OCI-LY1 (cell line): ENCODE measurements at regions not wholly inside any gene's neighbourhood (a gene's known extent, or its start where the extent isn't known, plus 50 kb on each side); places are given as distances from the start of the nearest gene placed in this dataset.
"Not testable (repeated sequence)": the region's sequence is repeated elsewhere in the genome, so short reads cannot be mapped to it uniquely, and the experiment has no call there.

Source experiments
- H2AFZ ChIP-seq: fragments of 200-600 bp; sonication (generic), shearing (Covaris generic); 2 replicates; pipeline ENCODE4 v1.6.0; 2014; ENCODE audit warnings: antibody characterized with exemption, mild to moderate bottlenecking, low read length
- H3F3A ChIP-seq: fragments of 200-600 bp; sonication (generic), shearing (Covaris generic); 2 replicates; pipeline ENCODE4 v1.6.0; 2014; ENCODE audit warnings: mild to moderate bottlenecking, antibody characterized with exemption, low read length, moderate library complexity; ENCODE audit not compliant: insufficient read depth
- H3K27ac ChIP-seq: fragments of 200-600 bp; sonication (generic); 2 replicates; pipeline ENCODE4 v1.5.1; 2014; ENCODE audit warnings: low read length, mixed run types, mild to moderate bottlenecking, low read depth; ENCODE audit not compliant: poor library complexity, severe bottlenecking
- H3K27me3 ChIP-seq: fragments of 200-600 bp; sonication (generic); 2 replicates; pipeline ENCODE4 v1.6.0; 2014; ENCODE audit warnings: antibody characterized with exemption, mild to moderate bottlenecking, low read length, moderate library complexity; ENCODE audit not compliant: insufficient read depth
- H3K36me3 ChIP-seq: fragments of 200-600 bp; sonication (generic); 2 replicates; pipeline ENCODE4 v1.6.1; 2014; ENCODE audit warnings: mild to moderate bottlenecking, antibody characterized with exemption, low read length, moderate library complexity, mixed read lengths; ENCODE audit not compliant: insufficient read depth
- H3K4me1 ChIP-seq: fragments of 200-600 bp; sonication (generic); 2 replicates; pipeline ENCODE4 v1.5.1; 2014; ENCODE audit warnings: mild to moderate bottlenecking, low read length, moderate library complexity; ENCODE audit not compliant: insufficient read depth, severe bottlenecking
- H3K4me2 ChIP-seq: fragments of 200-600 bp; sonication (generic), shearing (Covaris generic); 2 replicates; pipeline ENCODE4 v1.6.1; 2014; ENCODE audit warnings: low read length
- H3K4me3 ChIP-seq: fragments of 200-600 bp; sonication (generic); 2 replicates; pipeline ENCODE4 v1.5.1; 2014; ENCODE audit warnings: low read length, low read depth, mild to moderate bottlenecking, mixed read lengths; ENCODE audit not compliant: poor library complexity, severe bottlenecking
- H3K79me2 ChIP-seq: fragments of 200-600 bp; shearing (Covaris generic); 2 replicates; pipeline ENCODE4 v1.6.1; 2016; ENCODE audit warnings: mixed run types, low read length, mixed read lengths; ENCODE audit not compliant: insufficient read depth
- H3K9ac ChIP-seq: fragments of 200-600 bp; sonication (generic), shearing (Covaris generic); 2 replicates; pipeline ENCODE4 v1.6.1; 2014; ENCODE audit warnings: mild to moderate bottlenecking, low read length, mixed read lengths
- H3K9me2 ChIP-seq: fragments of 200-600 bp; sonication (generic), shearing (Covaris generic); 2 replicates; pipeline ENCODE4 v1.6.1; 2014; ENCODE audit warnings: low read depth, mild to moderate bottlenecking, low read length, mixed read lengths
- H3K9me3 ChIP-seq: fragments of 200-600 bp; shearing (Covaris generic); 2 replicates; pipeline ENCODE4 v1.6.1; 2014; ENCODE audit warnings: low read length, mixed read lengths
- H4K20me1 ChIP-seq: fragments of 200-600 bp; sonication (generic), shearing (Covaris generic); 2 replicates; pipeline ENCODE4 v1.6.0; 2016; ENCODE audit warnings: mild to moderate bottlenecking, low read length; ENCODE audit not compliant: insufficient read depth
- EZH2 ChIP-seq: fragments of 200-600 bp; sonication (generic), shearing (Covaris generic); IDR thresholded peaks from 2 replicates; pipeline ENCODE4 v1.8.0; 2017; ENCODE audit warnings: borderline replicate concordance, mixed run types, mild to moderate bottlenecking, antibody characterized with exemption, low read length, moderate library complexity, mixed read lengths
- TF ChIP-seq, protein P1 (sequence below): fragments of 200-600 bp; sonication (generic), shearing (Covaris generic); IDR thresholded peaks from 2 replicates; pipeline ENCODE4 v1.5.1; 2017; ENCODE audit warnings: mild to moderate bottlenecking, antibody characterized with exemption, low read length, moderate library complexity, mixed read lengths

- no peaks in the 10 kb centered on the region for H4K20me1 ChIP-seq
- no peak overlapping the region for H3K4me3 ChIP-seq
- H2AFZ ChIP-seq, result no peak overlapping the region
- TF ChIP-seq, protein P1, sequence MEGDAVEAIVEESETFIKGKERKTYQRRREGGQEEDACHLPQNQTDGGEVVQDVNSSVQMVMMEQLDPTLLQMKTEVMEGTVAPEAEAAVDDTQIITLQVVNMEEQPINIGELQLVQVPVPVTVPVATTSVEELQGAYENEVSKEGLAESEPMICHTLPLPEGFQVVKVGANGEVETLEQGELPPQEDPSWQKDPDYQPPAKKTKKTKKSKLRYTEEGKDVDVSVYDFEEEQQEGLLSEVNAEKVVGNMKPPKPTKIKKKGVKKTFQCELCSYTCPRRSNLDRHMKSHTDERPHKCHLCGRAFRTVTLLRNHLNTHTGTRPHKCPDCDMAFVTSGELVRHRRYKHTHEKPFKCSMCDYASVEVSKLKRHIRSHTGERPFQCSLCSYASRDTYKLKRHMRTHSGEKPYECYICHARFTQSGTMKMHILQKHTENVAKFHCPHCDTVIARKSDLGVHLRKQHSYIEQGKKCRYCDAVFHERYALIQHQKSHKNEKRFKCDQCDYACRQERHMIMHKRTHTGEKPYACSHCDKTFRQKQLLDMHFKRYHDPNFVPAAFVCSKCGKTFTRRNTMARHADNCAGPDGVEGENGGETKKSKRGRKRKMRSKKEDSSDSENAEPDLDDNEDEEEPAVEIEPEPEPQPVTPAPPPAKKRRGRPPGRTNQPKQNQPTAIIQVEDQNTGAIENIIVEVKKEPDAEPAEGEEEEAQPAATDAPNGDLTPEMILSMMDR, result no peak
- no peak for TF ChIP-seq EZH2
- no peaks in the 10 kb centered on the region for H3K36me3 ChIP-seq
- H3K9me2 ChIP-seq, result no peaks in the 10 kb centered on the region
- H3K9ac ChIP-seq, result no peak overlapping the region
- H3K27me3 ChIP-seq, result no peaks in the 10 kb centered on the region
- H3K27ac ChIP-seq, result no peak overlapping the region
- H3K79me2 ChIP-seq, result no peaks in the 10 kb centered on the region
- no peaks in the 10 kb centered on the region for H3K9me3 ChIP-seq
- H3K4me2 ChIP-seq, result no peak overlapping the region
- H3K4me1 ChIP-seq, result no peaks in the 10 kb centered on the region
- H3F3A ChIP-seq, result no peaks in the 10 kb centered on the region
Measured at GRCh38 chr4:91684955-91685354, 618.8 kb upstream of the GRID2 start.

- no peaks in the 10 kb centered on the region for H3K4me1 ChIP-seq
- H2AFZ ChIP-seq, result no peak overlapping the region
- no peaks in the 10 kb centered on the region for H4K20me1 ChIP-seq
- no peaks in the 10 kb centered on the region for H3F3A ChIP-seq
- TF ChIP-seq EZH2, result no peak
- TF ChIP-seq, protein P1, result no peak
- H3K79me2 ChIP-seq, result no peaks in the 10 kb centered on the region
- H3K4me2 ChIP-seq, result no peak overlapping the region
- no peak overlapping the region for H3K4me3 ChIP-seq
- H3K27me3 ChIP-seq, result no peaks in the 10 kb centered on the region
- no peak overlapping the region for H3K9ac ChIP-seq
- H3K9me2 ChIP-seq, result no peaks in the 10 kb centered on the region
- no peaks in the 10 kb centered on the region for H3K36me3 ChIP-seq
- H3K27ac ChIP-seq, result no peak overlapping the region
- no peaks in the 10 kb centered on the region for H3K9me3 ChIP-seq
Measured at GRCh38 chr4:91688413-91688812, 615.4 kb upstream of the GRID2 start.

DNA sequence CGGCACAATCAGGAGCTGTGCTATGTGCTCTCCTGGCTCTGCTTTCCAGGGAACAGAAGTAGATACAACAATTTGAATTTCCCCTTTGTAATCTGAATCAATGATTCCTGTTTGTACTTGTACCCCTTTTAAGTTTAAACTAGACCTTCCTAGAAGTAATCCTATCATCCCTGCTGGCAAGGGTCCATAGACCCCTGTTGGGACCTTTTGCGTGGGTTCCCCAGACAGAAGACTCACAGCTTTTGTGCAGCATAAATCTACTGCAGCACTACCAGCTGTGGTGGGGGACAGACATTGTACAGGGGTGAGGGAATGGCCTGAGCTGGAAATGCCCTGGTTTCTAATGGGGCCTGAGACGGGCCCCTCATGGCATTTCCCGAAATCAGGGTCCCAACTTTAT, 604.1 kb upstream of the GRID2 start:
- not testable (repeated sequence) for H3K4me3 ChIP-seq, H4K20me1 ChIP-seq, H3K9me3 ChIP-seq, H3K79me2 ChIP-seq, H3K27me3 ChIP-seq, H3K27ac ChIP-seq, H3F3A ChIP-seq, H3K4me2 ChIP-seq, H3K36me3 ChIP-seq, H3K4me1 ChIP-seq, H2AFZ ChIP-seq, H3K9me2 ChIP-seq, H3K9ac ChIP-seq

DNA sequence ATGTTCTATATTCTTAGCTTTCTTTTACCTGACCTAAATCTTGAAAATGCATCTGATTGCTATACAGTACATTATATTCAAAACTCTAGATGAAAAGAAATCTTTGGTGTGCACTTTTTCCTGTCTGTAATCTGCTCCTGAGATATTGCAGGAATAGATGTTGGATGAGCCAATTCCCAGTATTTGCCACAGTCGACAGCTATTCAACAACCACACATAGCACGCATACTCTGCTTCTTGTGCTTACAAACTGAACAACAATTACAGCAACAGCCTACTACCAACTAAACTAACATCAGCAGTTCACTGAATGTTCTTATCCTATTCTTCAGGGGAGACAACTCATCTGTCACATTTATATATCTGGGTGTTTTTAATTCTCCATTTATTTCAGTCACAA, 573.9 kb upstream of the GRID2 start:
- Histone ChIP-seq H2AFZ (no peak overlapping the region), H3F3A (no peaks in the 10 kb centered on the region), H3K27ac (no peak overlapping the region), H4K20me1 (no peaks in the 10 kb centered on the region), H3K9ac (no peak overlapping the region), H3K79me2 (no peaks in the 10 kb centered on the region), H3K4me3 (no peak overlapping the region), H3K4me2 (no peak overlapping the region), H3K36me3 (no peaks in the 10 kb centered on the region), H3K9me3 (no peaks in the 10 kb centered on the region), H3K4me1 (no peaks in the 10 kb centered on the region), H3K9me2 (no peaks in the 10 kb centered on the region), H3K27me3 (no peaks in the 10 kb centered on the region)
- TF ChIP-seq EZH2, result no peak
